OCI-LY1 (cell line): ENCODE measurements at regions not wholly inside any gene's neighbourhood (a gene's known extent, or its start where the extent isn't known, plus 50 kb on each side); places are given as distances from the start of the nearest gene placed in this dataset.

Experiments used
- H2AFZ ChIP-seq: fragments of 200-600 bp; sonication (generic), shearing (Covaris generic); 2 replicates; pipeline ENCODE4 v1.6.0; 2014; ENCODE audit warnings: antibody characterized with exemption, mild to moderate bottlenecking, low read length
- H3F3A ChIP-seq: fragments of 200-600 bp; sonication (generic), shearing (Covaris generic); 2 replicates; pipeline ENCODE4 v1.6.0; 2014; ENCODE audit warnings: mild to moderate bottlenecking, antibody characterized with exemption, low read length, moderate library complexity; ENCODE audit not compliant: insufficient read depth
- H3K27ac ChIP-seq: fragments of 200-600 bp; sonication (generic); 2 replicates; pipeline ENCODE4 v1.5.1; 2014; ENCODE audit warnings: low read length, mixed run types, mild to moderate bottlenecking, low read depth; ENCODE audit not compliant: poor library complexity, severe bottlenecking
- H3K27me3 ChIP-seq: fragments of 200-600 bp; sonication (generic); 2 replicates; pipeline ENCODE4 v1.6.0; 2014; ENCODE audit warnings: antibody characterized with exemption, mild to moderate bottlenecking, low read length, moderate library complexity; ENCODE audit not compliant: insufficient read depth
- H3K36me3 ChIP-seq: fragments of 200-600 bp; sonication (generic); 2 replicates; pipeline ENCODE4 v1.6.1; 2014; ENCODE audit warnings: mild to moderate bottlenecking, antibody characterized with exemption, low read length, moderate library complexity, mixed read lengths; ENCODE audit not compliant: insufficient read depth
- H3K4me1 ChIP-seq: fragments of 200-600 bp; sonication (generic); 2 replicates; pipeline ENCODE4 v1.5.1; 2014; ENCODE audit warnings: mild to moderate bottlenecking, low read length, moderate library complexity; ENCODE audit not compliant: insufficient read depth, severe bottlenecking
- H3K4me2 ChIP-seq: fragments of 200-600 bp; sonication (generic), shearing (Covaris generic); 2 replicates; pipeline ENCODE4 v1.6.1; 2014; ENCODE audit warnings: low read length
- H3K4me3 ChIP-seq: fragments of 200-600 bp; sonication (generic); 2 replicates; pipeline ENCODE4 v1.5.1; 2014; ENCODE audit warnings: low read length, low read depth, mild to moderate bottlenecking, mixed read lengths; ENCODE audit not compliant: poor library complexity, severe bottlenecking
- H3K79me2 ChIP-seq: fragments of 200-600 bp; shearing (Covaris generic); 2 replicates; pipeline ENCODE4 v1.6.1; 2016; ENCODE audit warnings: mixed run types, low read length, mixed read lengths; ENCODE audit not compliant: insufficient read depth
- H3K9ac ChIP-seq: fragments of 200-600 bp; sonication (generic), shearing (Covaris generic); 2 replicates; pipeline ENCODE4 v1.6.1; 2014; ENCODE audit warnings: mild to moderate bottlenecking, low read length, mixed read lengths
- H3K9me2 ChIP-seq: fragments of 200-600 bp; sonication (generic), shearing (Covaris generic); 2 replicates; pipeline ENCODE4 v1.6.1; 2014; ENCODE audit warnings: low read depth, mild to moderate bottlenecking, low read length, mixed read lengths
- H3K9me3 ChIP-seq: fragments of 200-600 bp; shearing (Covaris generic); 2 replicates; pipeline ENCODE4 v1.6.1; 2014; ENCODE audit warnings: low read length, mixed read lengths
- H4K20me1 ChIP-seq: fragments of 200-600 bp; sonication (generic), shearing (Covaris generic); 2 replicates; pipeline ENCODE4 v1.6.0; 2016; ENCODE audit warnings: mild to moderate bottlenecking, low read length; ENCODE audit not compliant: insufficient read depth
- EZH2 ChIP-seq: fragments of 200-600 bp; sonication (generic), shearing (Covaris generic); IDR thresholded peaks from 2 replicates; pipeline ENCODE4 v1.8.0; 2017; ENCODE audit warnings: borderline replicate concordance, mixed run types, mild to moderate bottlenecking, antibody characterized with exemption, low read length, moderate library complexity, mixed read lengths
- TF ChIP-seq, protein P1 (sequence below): fragments of 200-600 bp; sonication (generic), shearing (Covaris generic); IDR thresholded peaks from 2 replicates; pipeline ENCODE4 v1.5.1; 2017; ENCODE audit warnings: mild to moderate bottlenecking, antibody characterized with exemption, low read length, moderate library complexity, mixed read lengths

- H3K4me3 ChIP-seq = no peak overlapping the region
- H3K27me3 ChIP-seq = no peaks in the 10 kb centered on the region
- H3K79me2 ChIP-seq = no peaks in the 10 kb centered on the region
- no peaks in the 10 kb centered on the region for H3K9me2 ChIP-seq
- peaks cover 9% of the 10 kb centered on the region for H3K4me1 ChIP-seq
- TF ChIP-seq, protein P1, sequence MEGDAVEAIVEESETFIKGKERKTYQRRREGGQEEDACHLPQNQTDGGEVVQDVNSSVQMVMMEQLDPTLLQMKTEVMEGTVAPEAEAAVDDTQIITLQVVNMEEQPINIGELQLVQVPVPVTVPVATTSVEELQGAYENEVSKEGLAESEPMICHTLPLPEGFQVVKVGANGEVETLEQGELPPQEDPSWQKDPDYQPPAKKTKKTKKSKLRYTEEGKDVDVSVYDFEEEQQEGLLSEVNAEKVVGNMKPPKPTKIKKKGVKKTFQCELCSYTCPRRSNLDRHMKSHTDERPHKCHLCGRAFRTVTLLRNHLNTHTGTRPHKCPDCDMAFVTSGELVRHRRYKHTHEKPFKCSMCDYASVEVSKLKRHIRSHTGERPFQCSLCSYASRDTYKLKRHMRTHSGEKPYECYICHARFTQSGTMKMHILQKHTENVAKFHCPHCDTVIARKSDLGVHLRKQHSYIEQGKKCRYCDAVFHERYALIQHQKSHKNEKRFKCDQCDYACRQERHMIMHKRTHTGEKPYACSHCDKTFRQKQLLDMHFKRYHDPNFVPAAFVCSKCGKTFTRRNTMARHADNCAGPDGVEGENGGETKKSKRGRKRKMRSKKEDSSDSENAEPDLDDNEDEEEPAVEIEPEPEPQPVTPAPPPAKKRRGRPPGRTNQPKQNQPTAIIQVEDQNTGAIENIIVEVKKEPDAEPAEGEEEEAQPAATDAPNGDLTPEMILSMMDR = no peak
- H3K27ac ChIP-seq = no peak overlapping the region
- no peak overlapping the region for H3K9ac ChIP-seq
- H3K36me3 ChIP-seq = no peaks in the 10 kb centered on the region
- no peak overlapping the region for H2AFZ ChIP-seq
- H3F3A ChIP-seq = no peaks in the 10 kb centered on the region
- H3K9me3 ChIP-seq = no peaks in the 10 kb centered on the region
- no peaks in the 10 kb centered on the region for H4K20me1 ChIP-seq
- H3K4me2 ChIP-seq = no peak overlapping the region; the same call in 1 of the 2 replicates
These were observed 147.5 kb downstream of the SLC38A6 start for GRCh38 chr14:61128382-61129167.

GRCh38 chr14:61126603-61127498, 145.8 kb downstream of the SLC38A6 start:
- Histone ChIP-seq H2AFZ (no peak overlapping the region), H3F3A (no peaks in the 10 kb centered on the region), H3K9me2 (no peaks in the 10 kb centered on the region), H3K9me3 (no peaks in the 10 kb centered on the region), H3K27me3 (no peaks in the 10 kb centered on the region), H3K9ac (no peak overlapping the region), H3K27ac (no peak overlapping the region), H3K4me1 (peaks cover 9% of the 10 kb centered on the region), H3K4me3 (no peak overlapping the region), H3K36me3 (no peaks in the 10 kb centered on the region), H3K79me2 (no peaks in the 10 kb centered on the region), H3K4me2 (no peak overlapping the region), H4K20me1 (no peaks in the 10 kb centered on the region)
- TF ChIP-seq EZH2 = no peak
- TF ChIP-seq, protein P1 = no peak

GRCh38 chr14:61125867-61126572, 145.0 kb downstream of the SLC38A6 start:
- Histone ChIP-seq H3K36me3 (no peaks in the 10 kb centered on the region), H3K79me2 (no peaks in the 10 kb centered on the region), H3K4me3 (no peak overlapping the region), H3K27me3 (no peaks in the 10 kb centered on the region), H3K9ac (no peak overlapping the region), H3K27ac (no peak overlapping the region), H3K4me2 (no peak overlapping the region), H3K9me2 (no peaks in the 10 kb centered on the region), H2AFZ (no peak overlapping the region), H3K4me1 (peaks cover 9% of the 10 kb centered on the region), H3F3A (no peaks in the 10 kb centered on the region), H4K20me1 (no peaks in the 10 kb centered on the region), H3K9me3 (no peaks in the 10 kb centered on the region)
- TF ChIP-seq EZH2 = no peak
- TF ChIP-seq, protein P1 = no peak
